ENCODE measurements at regions not wholly inside any gene's neighbourhood (a gene's known extent, or its start where the extent isn't known, plus 50 kb on each side); places are given as distances from the start of the nearest gene placed in this dataset.

DNA sequence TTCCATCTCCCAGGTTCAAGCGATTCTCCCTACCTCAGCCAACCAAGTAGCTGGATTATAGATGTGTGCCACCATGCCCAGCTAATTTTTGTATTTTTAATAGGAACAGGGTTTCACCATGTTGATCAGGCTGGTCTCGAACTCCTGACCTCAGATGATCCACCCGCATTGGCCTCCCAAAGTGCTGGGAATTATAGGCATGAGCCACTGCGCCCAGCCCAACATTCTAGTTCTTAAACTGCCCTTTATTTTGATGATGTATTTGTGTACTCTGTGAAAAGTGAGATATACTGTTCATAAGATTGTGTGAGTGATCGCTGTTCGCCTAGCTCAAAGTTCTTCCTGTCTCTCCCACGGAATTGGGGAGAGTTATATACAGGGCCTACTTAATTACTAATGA lies 93.1 kb downstream of the HFE start:
- Mint-ChIP-seq H3K27me3 (no peaks in the 10 kb centered on the region), H3K4me3 (no peak overlapping the region), H3K36me3 (ENCODE audit: low read depth) (no peaks in the 10 kb centered on the region), H3K27ac (peak overlapping the region; percentile 68), H3K4me1 (ENCODE audit: low read depth) (peaks cover 32% of the 10 kb centered on the region), H3K9me3 (no peaks in the 10 kb centered on the region)
- CTCF ChIA-PET, result no interaction called here
- intact Hi-C loops (cut with micrococcal nuclease), result no loop called here
- TF ChIP-seq, protein P1, sequence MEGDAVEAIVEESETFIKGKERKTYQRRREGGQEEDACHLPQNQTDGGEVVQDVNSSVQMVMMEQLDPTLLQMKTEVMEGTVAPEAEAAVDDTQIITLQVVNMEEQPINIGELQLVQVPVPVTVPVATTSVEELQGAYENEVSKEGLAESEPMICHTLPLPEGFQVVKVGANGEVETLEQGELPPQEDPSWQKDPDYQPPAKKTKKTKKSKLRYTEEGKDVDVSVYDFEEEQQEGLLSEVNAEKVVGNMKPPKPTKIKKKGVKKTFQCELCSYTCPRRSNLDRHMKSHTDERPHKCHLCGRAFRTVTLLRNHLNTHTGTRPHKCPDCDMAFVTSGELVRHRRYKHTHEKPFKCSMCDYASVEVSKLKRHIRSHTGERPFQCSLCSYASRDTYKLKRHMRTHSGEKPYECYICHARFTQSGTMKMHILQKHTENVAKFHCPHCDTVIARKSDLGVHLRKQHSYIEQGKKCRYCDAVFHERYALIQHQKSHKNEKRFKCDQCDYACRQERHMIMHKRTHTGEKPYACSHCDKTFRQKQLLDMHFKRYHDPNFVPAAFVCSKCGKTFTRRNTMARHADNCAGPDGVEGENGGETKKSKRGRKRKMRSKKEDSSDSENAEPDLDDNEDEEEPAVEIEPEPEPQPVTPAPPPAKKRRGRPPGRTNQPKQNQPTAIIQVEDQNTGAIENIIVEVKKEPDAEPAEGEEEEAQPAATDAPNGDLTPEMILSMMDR (IDR thresholded peaks at IDR 0.05), result no peak
- ATAC-seq (no peak), DNase-seq (no peak)
- POLR2A ChIA-PET, result interaction anchor here (0.8 to 5.8 kb wide), 8 partner anchors 8 to 57 kb away, joined by 3 to 77 read pairs (median 10); a partner anchor contains a TSS

DNA sequence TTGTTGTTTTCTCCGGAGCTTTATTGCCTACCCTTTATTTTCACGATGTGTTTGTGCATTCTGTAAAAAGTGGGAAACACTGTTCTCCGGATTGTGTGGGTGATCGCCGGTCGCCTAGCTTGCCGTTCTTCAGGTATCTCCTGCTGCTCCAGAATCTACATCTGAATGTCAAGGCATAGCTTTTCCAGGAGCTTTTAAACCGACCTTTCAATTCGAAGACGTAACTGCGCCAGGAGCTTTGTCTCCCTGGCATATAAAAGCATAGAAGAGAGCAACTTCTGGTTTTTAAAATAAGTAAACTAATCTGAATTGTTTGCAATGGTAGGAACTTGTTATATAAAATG lies 96.0 kb downstream of the HFE start:
- POLR2A ChIA-PET, result interaction anchor here (0.7 to 20.3 kb wide), 32 partner anchors 9 to 1625 kb away, joined by 3 to 883 read pairs (median 5); a partner anchor contains a TSS
- peaks cover 2% of the 10 kb centered on the region for H3K9me3 Mint-ChIP-seq
- DNase-seq, result no peak
- H3K4me3 Mint-ChIP-seq, result peak overlapping the region; percentile 76
- H3K27ac Mint-ChIP-seq, result peak overlapping the region; percentile 84
- TF ChIP-seq, protein P1 (IDR thresholded peaks at IDR 0.05), result no peak
- CTCF ChIA-PET, result interaction anchor here (0.8 to 3.2 kb wide), 9 partner anchors 10 to 148 kb away, joined by 3 to 24 read pairs (median 4); a partner anchor contains a TSS
- H3K4me1 Mint-ChIP-seq (ENCODE audit: low read depth), result peaks cover 34% of the 10 kb centered on the region
- ATAC-seq, result peak; percentile 3
- intact Hi-C loops (cut with micrococcal nuclease), result no loop called here
- H3K36me3 Mint-ChIP-seq (ENCODE audit: low read depth), result no peaks in the 10 kb centered on the region
- H3K27me3 Mint-ChIP-seq, result no peaks in the 10 kb centered on the region

DNA sequence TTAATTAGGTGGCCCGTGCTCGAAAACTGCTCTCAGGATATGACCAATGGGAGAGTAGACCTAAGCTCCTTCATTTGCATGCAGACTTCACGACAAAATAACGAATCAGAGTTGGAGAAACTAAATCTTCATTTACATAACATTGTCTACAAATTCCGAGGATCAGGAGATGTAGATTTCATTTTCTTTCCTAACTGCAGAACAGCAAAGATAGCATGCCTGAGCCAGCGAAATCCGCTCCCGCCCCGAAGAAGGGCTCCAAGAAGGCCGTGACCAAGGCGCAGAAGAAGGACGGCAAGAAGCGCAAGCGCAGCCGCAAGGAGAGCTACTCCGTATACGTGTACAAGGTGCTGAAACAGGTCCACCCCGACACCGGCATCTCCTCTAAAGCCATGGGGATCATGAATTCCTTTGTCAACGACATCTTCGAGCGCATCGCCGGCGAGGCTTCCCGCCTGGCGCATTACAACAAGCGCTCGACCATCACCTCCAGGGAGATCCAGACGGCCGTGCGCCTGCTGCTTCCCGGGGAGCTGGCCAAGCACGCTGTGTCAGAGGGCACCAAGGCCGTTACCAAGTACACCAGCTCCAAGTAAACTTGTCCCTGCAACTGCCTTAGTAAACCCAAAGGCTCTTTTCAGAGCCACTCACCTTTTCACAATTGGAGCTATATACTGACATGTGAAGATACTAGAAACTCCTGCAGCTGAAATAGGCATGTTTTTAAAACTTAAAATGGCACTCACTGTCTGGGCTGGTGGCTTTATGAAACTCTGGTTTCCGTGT lies 96.5 kb downstream of the HFE start:
- H3K27me3 Mint-ChIP-seq, result no peaks in the 10 kb centered on the region
- peaks cover 38% of the 10 kb centered on the region for H3K4me1 Mint-ChIP-seq (ENCODE audit: low read depth)
- CTCF ChIA-PET, result interaction anchor here (0.8 to 3.2 kb wide), 9 partner anchors 10 to 148 kb away, joined by 3 to 24 read pairs (median 4); a partner anchor contains a TSS
- ATAC-seq, result peak; percentile 82
- peaks cover 2% of the 10 kb centered on the region for H3K9me3 Mint-ChIP-seq
- POLR2A ChIA-PET, result interaction anchor here (0.7 to 20.3 kb wide), 32 partner anchors 8 to 1624 kb away, joined by 3 to 883 read pairs (median 5); a partner anchor contains a TSS
- DNase-seq, result peak; percentile 72
- peak overlapping the region; percentile 76 for H3K4me3 Mint-ChIP-seq
- H3K27ac Mint-ChIP-seq, result peak overlapping the region; percentile 84
- H3K36me3 Mint-ChIP-seq (ENCODE audit: low read depth), result no peaks in the 10 kb centered on the region
- TF ChIP-seq, protein P1 (IDR thresholded peaks at IDR 0.05), result no peak
- intact Hi-C loops (cut with micrococcal nuclease), result no loop called here

DNA sequence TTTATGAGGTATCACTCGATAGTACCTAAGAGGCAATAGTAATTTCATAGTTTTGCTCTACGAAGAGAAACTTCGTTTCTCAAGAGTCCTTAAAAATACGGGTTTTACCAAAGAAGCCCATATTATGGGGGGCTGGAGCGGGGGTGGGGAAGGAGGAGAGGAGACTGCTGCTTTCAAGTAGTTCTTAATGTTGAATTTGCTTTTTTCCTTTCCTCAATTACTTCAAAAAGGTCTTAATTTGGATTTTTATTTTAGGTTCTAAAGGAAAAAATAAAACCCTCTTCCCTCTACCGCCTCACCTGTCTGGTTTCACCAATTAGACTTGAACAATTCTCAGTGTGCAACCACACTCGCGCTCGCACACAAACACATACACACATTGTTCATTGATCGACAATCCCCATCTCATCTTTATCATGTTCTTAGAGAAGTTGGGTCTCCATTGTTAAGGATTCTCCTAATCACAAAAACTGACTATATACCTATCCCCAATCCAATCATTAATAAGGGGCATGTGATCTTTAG lies 97.2 kb downstream of the HFE start:
- Mint-ChIP-seq H3K36me3 (ENCODE audit: low read depth) (peaks cover 2% of the 10 kb centered on the region), H3K4me1 (ENCODE audit: low read depth) (peaks cover 42% of the 10 kb centered on the region), H3K4me3 (peak overlapping the region; percentile 76), H3K27me3 (peaks cover 2% of the 10 kb centered on the region), H3K9me3 (peaks cover 2% of the 10 kb centered on the region), H3K27ac (peak overlapping the region; percentile 84)
- ChIA-PET CTCF (interaction anchor here (1.5 to 3.2 kb wide), 4 partner anchors 11 to 49 kb away, joined by 7 to 24 read pairs (median 12); a partner anchor contains a TSS), POLR2A (interaction anchor here (0.9 to 20.3 kb wide), 20 partner anchors 10 to 963 kb away, joined by 3 to 883 read pairs (median 10); a partner anchor contains a TSS)
- no peak for ATAC-seq
- intact Hi-C loops (cut with micrococcal nuclease), result no loop called here
- TF ChIP-seq, protein P1 (IDR thresholded peaks at IDR 0.05), result no peak
- no peak for DNase-seq

Measured in activated CD8-positive, alpha-beta T cell treated with anti-CD3 and anti-CD28 coated beads for 36 hours (primary cell).